Erythroblast (primary cell): ENCODE measurements at regions not wholly inside any gene's neighbourhood (a gene's known extent, or its start where the extent isn't known, plus 50 kb on each side); places are given as distances from the start of the nearest gene placed in this dataset.

Source experiments
- GATA1 ChIP-seq: IDR thresholded peaks from 2 replicates; pipeline ENCODE4 v1.6.1; 2011; ENCODE audit warnings: low read depth, mild to moderate bottlenecking, control low read depth, low read length, moderate library complexity
- POLR2A ChIP-seq: IDR thresholded peaks from 2 replicates; pipeline ENCODE4 v1.6.1; 2011; ENCODE audit warnings: mild to moderate bottlenecking, low read length

GRCh38 chr1:221439008-221439746 is 302.7 kb downstream of the DUSP10 start:
- TF ChIP-seq POLR2A (no peak), GATA1 (no peak)
